Spinal cord (tissue), 9 donors: ENCODE measurements at regions not wholly inside any gene's neighbourhood (a gene's known extent, or its start where the extent isn't known, plus 50 kb on each side); places are given as distances from the start of the nearest gene placed in this dataset.
"Not testable (repeated sequence)": the region's sequence is repeated elsewhere in the genome, so short reads cannot be mapped to it uniquely, and the experiment has no call there.

ENCODE experiments used
- DNase-seq, 6 donors: peaks; one replicate each; pipeline versions ENCODE4 v3.0.0 to v3.0.0-alpha.2; 2013 to 2015; ENCODE audit warnings: low spot score in 6 of 6, low read depth in 4 of 6
- H3K27ac ChIP-seq: one replicate; pipeline ENCODE4 v1.5.1; 2013; ENCODE audit warnings: low read depth, low read length, control low read depth
- H3K27me3 ChIP-seq: one replicate; pipeline ENCODE4 v1.6.1; 2013; ENCODE audit warnings: low read length; ENCODE audit not compliant: control insufficient read depth, insufficient read depth
- H3K36me3 ChIP-seq: one replicate; pipeline ENCODE4 v1.6.1; 2013; ENCODE audit warnings: low read length; ENCODE audit not compliant: control insufficient read depth, insufficient read depth
- H3K4me1 ChIP-seq: one replicate; pipeline ENCODE4 v1.6.1; 2013; ENCODE audit warnings: low read length; ENCODE audit not compliant: control insufficient read depth, insufficient read depth
- H3K4me3 ChIP-seq: one replicate; pipeline ENCODE4 v1.5.1; 2013; ENCODE audit warnings: low read depth, low read length, control low read depth
- H3K9me3 ChIP-seq: one replicate; pipeline ENCODE4 v1.6.1; 2013; ENCODE audit warnings: low read length; ENCODE audit not compliant: control insufficient read depth, insufficient read depth
- WGBS: methylation state at CpG from one replicate; pipeline ENCODE4 v1.1.5; 2013; ENCODE audit warnings: missing lambda C conversion rate; ENCODE audit not compliant: insufficient coverage; 5-methylcytosine and 5-hydroxymethylcytosine counted together
- donor health status: healthy.

DNA sequence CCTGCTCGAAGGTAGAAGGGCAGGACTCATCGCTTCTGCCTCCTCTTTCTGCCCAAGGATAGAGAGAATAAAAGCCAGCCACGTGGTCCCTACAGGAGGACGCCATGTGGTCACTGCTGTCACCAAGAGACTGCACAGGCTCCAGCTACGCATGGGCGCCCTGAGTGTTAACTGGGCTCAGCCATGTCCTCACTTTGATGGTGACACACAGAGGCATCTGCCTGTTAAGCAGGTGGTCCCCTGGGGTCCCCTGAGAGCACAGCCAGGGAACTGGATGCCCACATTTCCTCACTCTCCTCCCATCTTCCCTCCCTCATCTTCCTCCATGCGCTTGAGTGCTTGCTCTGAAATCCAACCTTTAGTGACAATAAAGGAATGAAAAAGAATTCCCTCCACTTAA, 152.6 kb downstream of the LAT start:
- not testable (repeated sequence) for H3K36me3 ChIP-seq, H3K4me3 ChIP-seq, DNase-seq, H3K9me3 ChIP-seq, H3K27ac ChIP-seq, H3K27me3 ChIP-seq
- H3K4me1 ChIP-seq, result peaks cover 20% of the 10 kb centered on the region
- WGBS, result 54% methylated on average over 4 of the region's 7 CpGs

DNA sequence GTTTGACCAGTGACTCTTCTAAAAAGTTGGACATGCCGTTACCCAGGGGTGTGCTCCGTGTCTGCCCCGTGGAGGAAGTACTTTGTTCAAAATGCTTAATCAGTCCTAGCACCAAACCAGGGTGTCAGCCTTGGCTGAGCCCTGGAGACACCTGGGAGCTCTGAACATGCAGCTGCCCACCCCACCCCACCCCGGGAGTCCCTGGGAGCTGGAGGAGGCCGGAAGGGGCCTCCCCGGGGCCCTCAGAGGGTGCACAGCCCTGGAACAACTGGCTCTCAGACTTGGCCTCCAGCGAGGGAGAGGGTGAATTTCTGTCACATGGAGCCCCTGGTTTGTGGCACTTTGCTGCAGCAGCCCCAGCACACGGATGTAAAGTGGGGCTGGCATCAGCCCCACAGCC, 152.1 kb downstream of the LAT start:
- H3K9me3 ChIP-seq, H3K27ac ChIP-seq, DNase-seq, H3K27me3 ChIP-seq, H3K36me3 ChIP-seq, H3K4me3 ChIP-seq: not testable (repeated sequence)
- 81% methylated on average over 8 of the region's 8 CpGs for WGBS
- peaks cover 25% of the 10 kb centered on the region for H3K4me1 ChIP-seq

DNA sequence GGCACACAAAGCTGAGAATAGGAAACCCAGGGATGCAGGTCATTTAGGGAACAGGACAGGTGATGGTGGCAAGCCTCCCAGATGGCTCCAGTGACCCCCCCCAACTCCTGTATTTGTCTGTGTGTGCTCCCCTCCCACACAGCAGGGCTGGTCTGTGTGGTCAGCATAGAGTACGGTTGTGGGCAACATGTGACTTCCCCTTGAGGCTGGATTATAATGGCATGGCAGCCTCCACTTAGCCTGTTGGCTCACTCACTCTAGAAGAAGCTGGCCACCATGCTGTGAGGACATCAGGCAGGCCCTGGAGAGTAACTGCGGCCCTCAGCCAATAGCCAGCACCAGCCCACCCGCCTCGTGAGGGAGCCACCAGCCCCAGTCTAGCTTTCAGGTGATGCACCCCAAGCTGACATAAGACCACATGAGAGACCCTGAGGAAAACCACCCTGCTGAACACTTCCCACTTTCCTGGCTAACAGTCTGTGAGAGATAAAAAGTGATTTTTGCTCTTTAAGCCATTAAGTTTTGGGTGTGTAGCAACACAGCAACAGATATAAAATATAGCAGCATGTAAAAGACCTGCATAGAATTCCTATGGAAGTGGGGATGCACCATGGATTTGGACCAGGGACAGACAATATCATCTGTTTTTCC, 151.3 kb downstream of the LAT start:
- not testable (repeated sequence) for H3K36me3 ChIP-seq, H3K27me3 ChIP-seq, H3K27ac ChIP-seq, DNase-seq, H3K9me3 ChIP-seq, H3K4me3 ChIP-seq
- 90% methylated on average over 3 of the region's 4 CpGs for WGBS
- peaks cover 32% of the 10 kb centered on the region for H3K4me1 ChIP-seq

DNA sequence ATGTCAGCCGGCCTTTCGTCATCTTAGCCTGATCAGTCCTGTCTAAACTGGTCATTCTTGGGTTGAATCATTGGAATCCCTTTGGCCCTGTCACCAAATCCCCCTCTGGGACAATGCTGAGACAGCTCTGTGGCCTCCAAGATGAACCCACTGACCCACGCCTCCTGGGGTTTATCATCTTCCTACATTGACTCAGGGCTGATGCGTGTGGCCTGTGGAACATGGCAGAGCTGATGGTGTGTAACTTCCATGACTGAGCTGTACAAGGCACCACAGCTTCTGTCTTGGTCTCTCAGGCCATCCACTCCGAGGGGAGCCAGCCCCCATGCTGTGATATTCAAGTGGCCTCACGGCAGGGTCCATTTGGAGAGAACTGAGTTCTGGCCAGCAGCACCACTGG, 150.2 kb downstream of the LAT start:
- 100% methylated on average over 1 of the region's 6 CpGs for WGBS
- not testable (repeated sequence) for DNase-seq, H3K9me3 ChIP-seq, H3K36me3 ChIP-seq, H3K4me3 ChIP-seq, H3K27ac ChIP-seq, H3K27me3 ChIP-seq
- H3K4me1 ChIP-seq, result peaks cover 35% of the 10 kb centered on the region

DNA sequence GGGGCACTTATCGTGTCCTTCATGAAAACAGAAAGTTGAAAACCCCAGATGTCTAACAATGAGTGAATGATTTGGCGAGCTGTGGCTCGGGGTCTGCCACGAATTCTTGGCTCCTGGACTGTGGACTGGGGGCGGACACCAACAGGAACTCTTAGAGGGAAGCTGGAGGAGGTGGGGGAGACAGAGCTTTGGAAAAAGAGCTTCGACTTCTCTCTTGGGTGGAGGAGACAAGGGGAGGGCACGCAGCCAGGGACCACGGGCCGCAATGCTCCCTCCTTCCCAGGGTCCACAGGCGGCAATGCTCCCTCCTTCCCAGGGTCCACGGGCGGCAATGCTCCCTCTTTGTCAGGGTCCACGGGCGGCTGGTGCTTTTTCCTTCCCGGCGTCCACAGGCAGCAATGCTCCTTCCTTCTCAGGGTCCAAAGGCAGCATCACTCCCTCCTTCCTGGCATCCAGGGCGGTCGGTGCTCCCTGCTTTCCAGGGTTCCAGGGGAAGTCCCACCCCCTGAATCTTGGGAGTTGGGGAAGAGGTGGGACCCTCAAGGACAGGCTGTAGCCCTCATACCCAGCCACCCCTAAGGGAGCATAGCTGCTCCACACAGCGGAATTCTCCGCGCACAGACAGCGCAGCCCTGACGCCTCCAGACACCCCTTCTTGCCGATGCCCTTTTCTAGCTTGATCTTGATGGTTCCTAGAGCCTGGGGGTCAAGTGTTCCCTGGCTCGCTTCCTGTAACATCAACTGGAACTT, 149.0 kb downstream of the LAT start:
- H3K9me3 ChIP-seq, H3K27ac ChIP-seq, H3K4me3 ChIP-seq, H3K36me3 ChIP-seq, DNase-seq, H3K27me3 ChIP-seq: not testable (repeated sequence)
- 93% methylated on average over 13 of the region's 25 CpGs for WGBS
- H3K4me1 ChIP-seq, result peaks cover 31% of the 10 kb centered on the region

DNA sequence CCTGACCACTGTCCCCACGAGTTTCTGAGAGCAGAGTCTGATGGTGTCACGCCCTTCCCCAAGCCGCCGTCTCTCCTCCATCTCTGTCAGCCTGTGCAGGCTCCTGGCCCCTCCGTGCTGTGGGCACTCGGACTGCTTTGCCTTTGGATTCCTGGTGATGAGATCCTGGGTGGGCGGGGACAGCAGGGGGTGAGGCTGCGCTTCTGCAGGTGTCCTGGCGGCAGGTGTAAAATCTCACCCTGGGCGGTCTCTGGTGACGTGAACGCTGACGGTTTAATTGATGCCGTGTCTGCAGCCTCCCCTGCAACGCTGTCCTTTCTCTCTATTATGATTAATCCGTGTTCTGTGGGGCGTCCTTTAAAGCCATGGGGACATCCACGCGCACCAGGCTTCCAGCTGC, 148.0 kb downstream of the LAT start:
- WGBS, result 75% methylated on average over 2 of the region's 19 CpGs
- not testable (repeated sequence) for DNase-seq

DNA sequence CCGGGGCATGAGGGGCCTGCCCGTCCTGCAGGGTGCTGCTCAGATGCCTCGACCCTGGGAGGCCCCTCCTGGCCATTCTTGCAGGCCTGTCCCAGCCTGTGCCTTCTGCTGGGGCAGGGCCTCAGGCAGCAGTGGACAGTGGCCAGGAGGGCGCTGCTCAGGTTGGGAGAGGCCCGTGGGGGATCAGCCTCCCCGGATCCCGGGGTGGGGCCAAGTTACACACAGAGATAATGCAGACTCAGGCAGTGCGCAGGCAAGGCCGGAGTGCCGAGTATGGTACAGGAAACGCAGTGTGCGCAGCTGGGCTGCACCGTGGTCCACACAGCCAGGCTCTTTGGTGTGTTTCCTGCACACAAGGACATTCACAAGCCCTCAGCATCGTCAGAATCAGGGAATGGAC, 147.6 kb downstream of the LAT start:
- not testable (repeated sequence) for DNase-seq, H3K36me3 ChIP-seq, H3K4me3 ChIP-seq, H3K9me3 ChIP-seq, H3K27ac ChIP-seq, H3K27me3 ChIP-seq
- WGBS, result 82% methylated on average over 14 of the region's 14 CpGs
- H3K4me1 ChIP-seq, result peaks cover 26% of the 10 kb centered on the region

More for the DNA sequence above, 148.0 kb downstream of the LAT start:
- not testable (repeated sequence) for H3K9me3 ChIP-seq, H3K4me3 ChIP-seq, H3K36me3 ChIP-seq, H3K27me3 ChIP-seq, H3K27ac ChIP-seq
- peaks cover 26% of the 10 kb centered on the region for H3K4me1 ChIP-seq

DNA sequence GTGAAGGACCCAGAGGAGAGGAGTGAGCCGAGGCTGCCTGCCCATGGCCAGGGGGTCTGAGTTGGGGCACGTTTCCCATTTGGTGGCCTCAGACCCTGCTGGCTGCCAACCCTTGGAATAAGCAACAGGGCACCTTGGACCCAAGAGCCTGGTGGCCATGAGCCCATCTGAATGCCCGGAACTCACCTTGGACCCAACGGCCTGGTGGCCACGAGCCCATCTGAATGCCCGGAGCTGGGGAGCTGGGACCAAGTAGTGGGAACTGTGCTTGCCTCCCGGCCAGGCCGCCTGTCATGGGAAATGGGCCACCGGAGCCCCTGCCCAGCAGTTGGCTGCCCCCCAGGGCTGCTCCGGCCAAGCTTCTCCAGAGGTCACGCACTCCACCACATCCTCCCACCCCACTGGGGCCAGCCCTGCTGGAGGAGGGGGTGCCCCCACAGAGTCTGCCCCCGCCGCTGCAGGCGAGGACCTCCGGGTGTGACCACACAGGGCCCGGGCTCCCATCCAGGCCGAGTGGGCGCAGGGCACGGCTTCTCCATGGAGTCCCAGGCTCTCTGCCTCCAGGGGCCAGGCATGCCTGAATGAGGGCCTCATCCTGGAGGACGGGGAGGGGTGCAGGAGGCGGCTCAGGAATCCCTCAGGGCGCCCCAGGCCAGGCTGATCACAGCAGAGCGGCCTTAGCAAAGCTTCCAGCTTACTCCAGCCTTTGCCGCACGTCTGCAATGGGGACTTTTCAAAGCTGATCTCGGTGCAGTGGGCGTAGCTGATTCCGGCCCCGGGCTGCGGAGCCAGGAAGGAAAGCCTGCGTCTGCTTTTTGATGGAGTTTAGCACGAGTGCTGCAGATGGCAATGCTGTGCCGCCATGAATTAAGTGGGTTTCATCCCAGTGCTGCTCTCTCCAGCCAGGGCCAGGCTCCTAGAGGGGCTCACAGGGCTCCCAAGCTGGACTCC, 146.3 kb downstream of the LAT start:
- H3K27me3 ChIP-seq, H3K4me3 ChIP-seq, H3K9me3 ChIP-seq, H3K36me3 ChIP-seq: not testable (repeated sequence)
- WGBS, result 55% methylated on average over 24 of the region's 33 CpGs
- Histone ChIP-seq H3K4me1 (peaks cover 26% of the 10 kb centered on the region), H3K27ac (peak overlapping the region; percentile 40)
- DNase-seq, result peak in 2 of 6 donors; percentile 48 to 49

DNA sequence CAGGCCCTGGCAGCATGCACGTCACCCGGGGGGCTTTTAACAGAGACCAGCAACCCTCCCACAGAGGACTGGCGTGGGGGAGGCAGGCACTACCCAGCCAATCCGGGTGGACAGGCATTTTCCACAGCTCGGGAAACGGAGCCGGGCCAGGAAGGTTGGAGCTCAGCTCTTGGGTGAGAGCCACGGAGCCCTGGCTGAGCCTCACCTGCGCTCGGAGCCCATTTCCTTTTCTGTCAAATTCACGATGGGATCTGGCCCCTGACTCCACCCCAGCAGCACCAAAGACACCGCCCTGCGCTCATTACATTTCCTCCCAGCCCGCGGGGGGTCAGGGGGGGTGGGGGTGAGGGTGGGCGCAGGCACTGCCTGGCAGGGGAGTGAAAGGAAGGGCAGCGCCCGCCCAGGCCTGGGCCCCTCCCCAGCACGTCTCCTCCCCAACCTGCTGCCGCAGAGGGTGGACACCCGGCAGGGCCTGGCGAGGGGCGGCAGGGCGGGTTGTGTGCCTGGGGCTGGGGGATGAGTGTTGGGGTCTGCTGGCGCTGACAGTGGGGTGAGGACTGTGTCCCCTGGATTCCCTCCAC, 145.4 kb downstream of the LAT start:
- not testable (repeated sequence) for H3K27ac ChIP-seq

More for the DNA sequence above, 145.4 kb downstream of the LAT start:
- not testable (repeated sequence) for H3K36me3 ChIP-seq, DNase-seq, H3K27me3 ChIP-seq, H3K9me3 ChIP-seq, H3K4me3 ChIP-seq
- H3K4me1 ChIP-seq, result peaks cover 26% of the 10 kb centered on the region
- 89% methylated on average over 7 of the region's 25 CpGs for WGBS
